LNCaP clone FGC (cell line): ENCODE measurements at regions not wholly inside any gene's neighbourhood (a gene's known extent, or its start where the extent isn't known, plus 50 kb on each side); places are given as distances from the start of the nearest gene placed in this dataset.

Source experiments
- DNase-seq: peaks from one replicate; pipeline ENCODE4 v3.0.0-alpha.2; 2011; ENCODE audit warnings: low read depth
- H3K4me3 ChIP-seq: 2 replicates; pipeline ENCODE4 v1.5.1; 2011; ENCODE audit warnings: mild to moderate bottlenecking, low read depth, low read length, control low read depth
- TF ChIP-seq, protein P1 (sequence below): IDR thresholded peaks from 2 replicates; pipeline ENCODE4 v1.5.1; 2012; ENCODE audit warnings: mild to moderate bottlenecking; ENCODE audit not compliant: control insufficient read depth, insufficient read depth; ENCODE audit errors: extremely low read depth

DNA sequence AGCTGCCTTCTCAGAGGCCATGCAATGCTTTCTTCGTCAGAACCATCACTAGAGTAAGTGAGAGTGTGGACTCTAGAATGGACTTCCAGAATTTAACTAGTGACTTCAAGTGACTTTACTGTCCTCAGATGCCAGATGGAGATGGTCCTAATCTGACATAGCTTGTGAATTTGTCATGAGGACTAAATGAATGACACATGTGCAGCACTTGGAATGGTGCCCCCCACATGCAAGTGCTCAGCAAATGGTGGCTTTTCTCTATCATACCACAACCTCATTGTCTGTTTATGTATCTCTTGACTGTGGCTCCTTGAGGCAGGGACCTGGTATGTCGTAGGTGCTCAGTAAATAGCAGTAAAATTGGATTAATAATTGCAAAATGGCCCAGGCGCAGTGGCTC is 91.6 kb upstream of the STX18 start:
- DNase-seq, result no peak
- H3K4me3 ChIP-seq, result no peak overlapping the region
- TF ChIP-seq, protein P1, sequence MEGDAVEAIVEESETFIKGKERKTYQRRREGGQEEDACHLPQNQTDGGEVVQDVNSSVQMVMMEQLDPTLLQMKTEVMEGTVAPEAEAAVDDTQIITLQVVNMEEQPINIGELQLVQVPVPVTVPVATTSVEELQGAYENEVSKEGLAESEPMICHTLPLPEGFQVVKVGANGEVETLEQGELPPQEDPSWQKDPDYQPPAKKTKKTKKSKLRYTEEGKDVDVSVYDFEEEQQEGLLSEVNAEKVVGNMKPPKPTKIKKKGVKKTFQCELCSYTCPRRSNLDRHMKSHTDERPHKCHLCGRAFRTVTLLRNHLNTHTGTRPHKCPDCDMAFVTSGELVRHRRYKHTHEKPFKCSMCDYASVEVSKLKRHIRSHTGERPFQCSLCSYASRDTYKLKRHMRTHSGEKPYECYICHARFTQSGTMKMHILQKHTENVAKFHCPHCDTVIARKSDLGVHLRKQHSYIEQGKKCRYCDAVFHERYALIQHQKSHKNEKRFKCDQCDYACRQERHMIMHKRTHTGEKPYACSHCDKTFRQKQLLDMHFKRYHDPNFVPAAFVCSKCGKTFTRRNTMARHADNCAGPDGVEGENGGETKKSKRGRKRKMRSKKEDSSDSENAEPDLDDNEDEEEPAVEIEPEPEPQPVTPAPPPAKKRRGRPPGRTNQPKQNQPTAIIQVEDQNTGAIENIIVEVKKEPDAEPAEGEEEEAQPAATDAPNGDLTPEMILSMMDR, result no peak

DNA sequence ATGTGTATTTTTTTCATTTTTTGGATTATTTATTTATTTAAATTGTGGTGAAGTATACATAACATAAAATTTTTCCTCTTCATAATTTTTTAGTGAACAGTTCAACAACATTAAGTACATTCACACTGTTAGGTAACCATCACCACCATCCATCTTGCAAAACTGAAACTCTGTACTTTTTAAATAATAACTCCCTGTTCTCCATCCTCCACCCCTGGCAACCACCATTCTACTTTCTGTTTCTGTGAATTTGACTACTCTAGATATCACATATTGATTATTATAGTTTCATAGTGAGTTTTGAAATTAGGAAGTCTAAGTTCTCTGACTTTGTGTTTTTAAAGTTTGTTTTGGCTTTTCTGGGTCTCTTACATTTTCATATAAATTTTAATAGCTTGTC is 89.3 kb upstream of the STX18 start:
- no peak for DNase-seq
- no peak overlapping the region for H3K4me3 ChIP-seq
- TF ChIP-seq, protein P1, result no peak

DNA sequence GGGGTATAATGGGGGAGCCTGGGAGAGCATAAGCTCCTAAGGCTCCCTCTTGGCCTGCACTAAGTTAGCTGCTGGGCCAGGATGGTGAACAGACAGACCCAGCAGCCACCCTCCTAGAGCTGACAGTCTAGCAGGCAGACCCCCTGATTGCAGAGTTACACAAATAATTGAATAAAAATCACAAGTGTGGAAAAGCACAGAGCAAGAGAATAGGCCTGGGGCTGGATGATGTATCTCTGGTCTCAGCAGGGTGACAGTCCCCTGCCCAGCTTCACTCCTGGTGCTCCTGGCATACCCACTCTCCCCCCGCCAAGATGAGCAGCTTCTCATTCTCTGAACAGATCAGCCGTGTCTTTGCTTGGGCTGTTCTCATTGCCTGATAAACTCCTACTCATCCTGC is 86.1 kb upstream of the STX18 start:
- TF ChIP-seq, protein P1, result no peak
- no peak overlapping the region for H3K4me3 ChIP-seq
- DNase-seq, result no peak

DNA sequence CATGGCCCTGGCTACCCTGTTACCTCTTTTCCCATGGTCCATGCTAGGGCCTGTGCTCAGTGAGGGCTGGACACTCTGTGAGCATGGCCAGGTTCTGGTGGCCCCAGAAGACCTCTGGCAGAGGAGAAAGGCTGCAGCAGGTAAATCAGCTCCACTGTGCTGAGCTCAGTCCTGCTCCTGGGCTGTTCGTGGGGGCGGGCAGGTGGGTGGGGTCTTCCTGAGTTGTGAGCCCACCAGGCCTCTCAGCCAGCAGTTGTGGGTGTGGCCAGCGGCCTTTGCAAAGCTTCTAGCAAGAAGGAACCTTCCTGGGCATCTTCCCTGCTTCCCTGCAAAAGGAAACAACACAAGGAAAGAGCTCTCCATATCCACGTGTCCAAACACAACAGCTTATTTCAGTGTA is 85.3 kb upstream of the STX18 start:
- TF ChIP-seq, protein P1, result no peak
- H3K4me3 ChIP-seq, result no peak overlapping the region
- no peak for DNase-seq

DNA sequence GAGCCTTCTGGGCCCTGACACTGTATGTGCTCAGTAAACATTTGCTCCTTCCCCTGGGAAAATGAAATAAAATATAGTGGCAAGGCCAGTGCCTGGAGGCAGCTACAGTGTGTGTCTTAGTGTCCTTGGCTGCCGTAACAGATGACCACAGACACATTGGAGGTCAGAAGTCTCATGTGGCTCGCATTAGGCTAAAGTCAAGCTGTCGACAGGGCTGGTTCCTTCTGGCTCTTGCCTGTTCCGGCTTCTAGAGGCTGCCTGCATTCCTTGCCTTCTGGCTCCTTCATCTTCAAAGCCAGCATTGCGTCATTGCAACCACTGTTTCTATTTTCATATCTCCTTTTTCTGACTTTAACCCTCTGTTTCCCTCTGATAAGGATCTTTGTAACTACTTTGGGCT is 83.6 kb upstream of the STX18 start:
- DNase-seq, result no peak
- TF ChIP-seq, protein P1, result no peak
- H3K4me3 ChIP-seq, result no peak overlapping the region

DNA sequence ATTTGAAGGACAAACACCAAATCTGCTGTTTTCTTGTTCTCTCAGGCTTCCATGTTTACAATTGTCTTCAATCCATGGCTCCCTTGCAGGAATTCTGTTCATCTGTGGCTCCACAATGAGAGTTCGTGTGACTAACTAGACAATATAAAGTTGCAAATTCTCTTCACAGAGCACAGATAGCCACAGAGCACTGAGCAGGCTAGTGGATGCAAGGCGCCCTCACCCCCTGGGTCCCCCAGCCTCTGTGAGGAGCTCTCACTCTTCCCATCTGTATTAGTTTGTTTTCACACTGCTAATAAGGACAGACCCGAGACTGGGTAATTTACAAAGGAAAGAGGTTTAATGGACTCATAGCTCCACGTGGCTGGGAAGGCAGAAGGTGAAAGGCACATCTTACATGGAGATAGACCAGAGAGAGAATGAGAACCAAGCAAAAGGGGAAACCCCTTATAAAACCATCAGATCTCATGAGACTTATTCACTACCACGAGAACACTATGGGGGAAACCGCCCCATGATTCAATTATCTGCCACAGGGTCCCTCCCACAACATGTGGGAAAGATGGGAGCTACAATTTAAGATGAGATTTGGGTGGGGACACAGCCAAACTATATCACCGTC is 82.5 kb upstream of the STX18 start:
- H3K4me3 ChIP-seq, result no peak overlapping the region
- TF ChIP-seq, protein P1, result no peak
- DNase-seq, result no peak

DNA sequence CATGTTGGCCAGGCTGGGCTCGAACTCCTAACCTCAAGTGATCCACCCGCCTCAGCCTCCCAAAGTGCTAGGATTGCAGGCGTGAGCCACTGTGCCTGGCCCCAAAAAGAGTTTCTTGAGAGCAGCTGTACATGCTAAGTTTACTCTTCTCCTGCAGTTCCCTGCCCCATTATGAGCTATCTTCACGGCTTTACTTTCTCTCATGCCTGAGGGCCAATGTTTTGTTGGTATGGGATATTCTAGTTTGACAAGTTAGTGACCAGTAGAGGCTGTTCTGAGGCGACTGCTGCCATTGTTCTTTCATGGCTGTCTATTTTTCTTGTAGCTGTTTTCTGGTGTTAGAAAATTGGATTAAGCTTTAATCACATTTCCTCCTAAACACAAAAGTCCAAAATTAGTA is 78.0 kb upstream of the STX18 start:
- no peak for DNase-seq
- TF ChIP-seq, protein P1, result no peak
- H3K4me3 ChIP-seq, result no peak overlapping the region
